ENCODE measurements at regions not wholly inside any gene's neighbourhood (a gene's known extent, or its start where the extent isn't known, plus 50 kb on each side); places are given as distances from the start of the nearest gene placed in this dataset.
A peak's percentile ranks its signal among the peaks of the same experiment; 100 is the strongest.

DNA sequence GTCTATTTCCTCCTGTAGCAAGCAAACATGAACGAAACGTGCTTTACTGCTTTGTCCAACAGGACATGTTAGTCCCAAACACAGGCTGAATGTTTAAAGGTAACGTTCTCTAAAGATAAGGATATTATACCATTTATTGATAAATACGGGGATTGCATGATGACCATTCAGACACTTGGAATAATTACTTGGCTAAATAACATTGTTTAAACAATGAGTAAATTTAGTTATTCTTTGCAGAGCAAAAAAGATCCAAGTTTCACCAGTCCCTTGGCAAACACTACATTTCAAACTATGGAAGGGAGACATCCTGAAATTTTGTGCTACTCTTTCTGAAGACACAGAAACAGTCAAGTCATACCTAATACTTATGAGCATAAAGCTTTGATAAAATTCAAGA lies 88.0 kb downstream of the ZNF280B start:
- Histone ChIP-seq H3K9me3 (ENCODE audit: control insufficient read depth, low read length) (no peaks in the 10 kb centered on the region), H3K79me2 (no peaks in the 10 kb centered on the region), H3K4me1 (no peaks in the 10 kb centered on the region), H3K27ac (no peak overlapping the region), H3K9ac (no peak overlapping the region), H3K27me3 (ENCODE audit: control insufficient read depth, insufficient read depth, low read length) (no peaks in the 10 kb centered on the region), H2AFZ (no peak overlapping the region), H3K36me3 (ENCODE audit: control insufficient read depth, insufficient read depth, low read length) (no peaks in the 10 kb centered on the region), H3K4me2 (ENCODE audit: low read length) (no peak overlapping the region), H3K4me3 (ENCODE audit: low read depth, low read length) (no peak overlapping the region)
- TF ChIP-seq, protein P1, sequence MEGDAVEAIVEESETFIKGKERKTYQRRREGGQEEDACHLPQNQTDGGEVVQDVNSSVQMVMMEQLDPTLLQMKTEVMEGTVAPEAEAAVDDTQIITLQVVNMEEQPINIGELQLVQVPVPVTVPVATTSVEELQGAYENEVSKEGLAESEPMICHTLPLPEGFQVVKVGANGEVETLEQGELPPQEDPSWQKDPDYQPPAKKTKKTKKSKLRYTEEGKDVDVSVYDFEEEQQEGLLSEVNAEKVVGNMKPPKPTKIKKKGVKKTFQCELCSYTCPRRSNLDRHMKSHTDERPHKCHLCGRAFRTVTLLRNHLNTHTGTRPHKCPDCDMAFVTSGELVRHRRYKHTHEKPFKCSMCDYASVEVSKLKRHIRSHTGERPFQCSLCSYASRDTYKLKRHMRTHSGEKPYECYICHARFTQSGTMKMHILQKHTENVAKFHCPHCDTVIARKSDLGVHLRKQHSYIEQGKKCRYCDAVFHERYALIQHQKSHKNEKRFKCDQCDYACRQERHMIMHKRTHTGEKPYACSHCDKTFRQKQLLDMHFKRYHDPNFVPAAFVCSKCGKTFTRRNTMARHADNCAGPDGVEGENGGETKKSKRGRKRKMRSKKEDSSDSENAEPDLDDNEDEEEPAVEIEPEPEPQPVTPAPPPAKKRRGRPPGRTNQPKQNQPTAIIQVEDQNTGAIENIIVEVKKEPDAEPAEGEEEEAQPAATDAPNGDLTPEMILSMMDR (IDR thresholded peaks at IDR 0.05): no peak

DNA sequence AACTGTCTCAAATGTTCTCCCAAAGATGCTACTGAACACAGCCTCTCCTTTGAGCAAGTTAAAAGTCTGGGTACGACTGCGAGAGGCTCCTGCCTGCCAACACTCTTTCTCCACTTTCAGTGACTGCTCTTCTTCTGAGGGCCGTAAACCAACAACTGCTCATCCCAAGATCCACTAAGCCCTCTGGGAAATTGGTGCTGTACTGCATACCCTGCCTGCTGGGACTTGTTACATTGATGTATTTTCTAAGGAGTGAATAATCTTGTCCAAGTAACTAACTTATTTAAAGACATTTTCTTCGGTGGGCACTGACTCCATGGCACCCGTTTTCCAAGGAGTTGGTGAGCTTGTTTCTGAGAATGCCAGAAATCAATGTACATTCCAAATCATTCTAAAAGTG lies 87.2 kb downstream of the ZNF280B start:
- H3K4me2 ChIP-seq (ENCODE audit: low read length): no peak overlapping the region
- TF ChIP-seq, protein P1 (IDR thresholded peaks at IDR 0.05): no peak
- no peak overlapping the region for H2AFZ ChIP-seq
- H3K4me1 ChIP-seq: no peaks in the 10 kb centered on the region
- no peak overlapping the region for H3K4me3 ChIP-seq (ENCODE audit: low read depth, low read length)
- no peaks in the 10 kb centered on the region for H3K27me3 ChIP-seq (ENCODE audit: control insufficient read depth, insufficient read depth, low read length)
- no peak overlapping the region for H3K9ac ChIP-seq
- no peaks in the 10 kb centered on the region for H3K36me3 ChIP-seq (ENCODE audit: control insufficient read depth, insufficient read depth, low read length)
- H3K9me3 ChIP-seq (ENCODE audit: control insufficient read depth, low read length): no peaks in the 10 kb centered on the region
- no peak overlapping the region for H3K27ac ChIP-seq
- no peaks in the 10 kb centered on the region for H3K79me2 ChIP-seq

DNA sequence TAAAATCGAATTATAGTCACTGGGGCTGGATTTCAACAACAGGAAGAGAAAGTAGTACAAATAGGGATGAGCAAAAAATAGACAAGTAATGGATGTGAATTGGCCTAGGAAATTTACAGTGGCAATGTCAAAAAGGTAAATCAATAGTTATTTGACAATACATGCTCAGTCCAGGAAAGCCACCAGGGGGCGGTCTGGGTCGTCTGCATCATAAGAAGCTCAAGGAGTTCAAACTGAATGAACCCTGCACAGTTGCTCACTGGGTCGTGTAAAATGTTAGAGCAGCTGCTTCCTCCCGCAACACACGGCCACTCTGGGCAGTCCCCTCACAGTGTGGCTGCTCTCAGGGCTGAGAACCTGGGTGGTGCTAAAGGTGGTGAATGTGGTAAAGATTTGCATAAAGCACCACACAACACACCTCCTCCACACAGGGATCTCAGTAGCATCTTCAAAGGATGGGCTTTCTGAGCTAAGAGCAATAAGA lies 85.9 kb downstream of the ZNF280B start:
- no peak overlapping the region for H3K4me3 ChIP-seq (ENCODE audit: low read depth, low read length)
- H2AFZ ChIP-seq: no peak overlapping the region
- no peak overlapping the region for H3K27ac ChIP-seq
- H3K36me3 ChIP-seq (ENCODE audit: control insufficient read depth, insufficient read depth, low read length): no peaks in the 10 kb centered on the region
- H3K4me1 ChIP-seq: no peaks in the 10 kb centered on the region
- no peaks in the 10 kb centered on the region for H3K27me3 ChIP-seq (ENCODE audit: control insufficient read depth, insufficient read depth, low read length)
- H3K79me2 ChIP-seq: no peaks in the 10 kb centered on the region
- H3K9me3 ChIP-seq (ENCODE audit: control insufficient read depth, low read length): no peaks in the 10 kb centered on the region
- no peak overlapping the region for H3K9ac ChIP-seq
- H3K4me2 ChIP-seq (ENCODE audit: low read length): no peak overlapping the region
- TF ChIP-seq, protein P1 (IDR thresholded peaks at IDR 0.05): peak; percentile 40

DNA sequence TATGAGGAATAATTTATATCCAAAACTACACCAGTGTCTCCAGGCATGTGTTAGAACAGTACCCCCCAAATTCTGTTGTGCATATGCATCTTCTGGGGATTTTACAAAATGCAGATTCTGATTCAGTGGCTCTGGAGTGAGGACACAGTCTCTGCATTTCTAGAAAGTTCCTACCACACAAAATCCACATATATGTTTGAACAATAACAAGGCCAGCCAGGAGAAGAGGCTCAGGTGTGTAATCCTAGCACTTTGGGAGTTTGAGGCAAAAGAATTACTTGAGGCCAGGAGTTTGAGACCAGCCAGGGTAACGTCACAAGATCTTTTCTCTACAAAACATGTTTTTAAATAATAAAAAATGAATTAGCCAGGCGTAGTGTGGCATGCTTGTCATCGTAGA lies 84.9 kb downstream of the ZNF280B start:
- Histone ChIP-seq H3K9ac (no peak overlapping the region), H3K27me3 (ENCODE audit: control insufficient read depth, insufficient read depth, low read length) (no peaks in the 10 kb centered on the region), H3K9me3 (ENCODE audit: control insufficient read depth, low read length) (no peaks in the 10 kb centered on the region), H3K4me3 (ENCODE audit: low read depth, low read length) (no peak overlapping the region), H3K27ac (no peak overlapping the region), H3K36me3 (ENCODE audit: control insufficient read depth, insufficient read depth, low read length) (no peaks in the 10 kb centered on the region), H3K4me1 (no peaks in the 10 kb centered on the region), H2AFZ (no peak overlapping the region), H3K4me2 (ENCODE audit: low read length) (no peak overlapping the region), H3K79me2 (no peaks in the 10 kb centered on the region)
- TF ChIP-seq, protein P1 (IDR thresholded peaks at IDR 0.05): no peak

DNA sequence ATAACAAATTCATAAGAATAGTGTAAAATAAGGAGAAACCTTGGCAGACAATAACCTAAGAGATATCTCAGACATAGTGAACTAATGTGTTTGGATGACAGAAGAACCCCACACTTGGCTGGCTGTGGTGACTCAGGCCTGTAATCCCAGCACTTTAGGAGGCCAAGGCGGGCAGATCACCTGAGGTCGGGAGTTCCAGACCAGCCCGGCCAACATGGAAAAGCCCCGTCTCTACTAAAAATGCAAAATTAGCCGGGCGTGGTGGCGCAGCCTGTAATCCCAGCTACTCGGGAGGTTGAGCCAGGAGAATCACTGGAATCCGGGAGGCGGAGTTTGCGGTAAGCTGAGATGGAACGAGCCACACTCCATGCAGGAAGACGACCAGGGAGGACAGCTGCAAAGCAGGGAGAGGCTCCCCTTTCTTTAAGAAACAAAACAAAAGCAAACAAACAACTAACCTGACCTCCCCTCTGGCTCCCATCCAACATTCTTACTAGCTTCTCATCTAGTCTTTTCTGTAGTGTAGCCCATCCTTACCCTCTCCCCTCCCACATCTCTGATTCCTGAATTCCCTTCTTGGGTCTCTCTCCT lies 84.2 kb downstream of the ZNF280B start:
- H3K4me1 ChIP-seq: no peaks in the 10 kb centered on the region
- TF ChIP-seq, protein P1 (IDR thresholded peaks at IDR 0.05): no peak
- H3K36me3 ChIP-seq (ENCODE audit: control insufficient read depth, insufficient read depth, low read length): no peaks in the 10 kb centered on the region
- no peaks in the 10 kb centered on the region for H3K27me3 ChIP-seq (ENCODE audit: control insufficient read depth, insufficient read depth, low read length)
- H3K27ac ChIP-seq: no peak overlapping the region
- H3K4me3 ChIP-seq (ENCODE audit: low read depth, low read length): no peak overlapping the region
- H3K79me2 ChIP-seq: no peaks in the 10 kb centered on the region
- no peak overlapping the region for H3K4me2 ChIP-seq (ENCODE audit: low read length)
- no peak overlapping the region for H3K9ac ChIP-seq
- H3K9me3 ChIP-seq (ENCODE audit: control insufficient read depth, low read length): no peaks in the 10 kb centered on the region
- H2AFZ ChIP-seq: no peak overlapping the region

All from parathyroid adenoma (tissue), 2 donors.